ENCODE measurements at regions not wholly inside any gene's neighbourhood (a gene's known extent, or its start where the extent isn't known, plus 50 kb on each side); places are given as distances from the start of the nearest gene placed in this dataset.

GRCh38 chr21:36566644-36567043 is 86.7 kb upstream of the CLDN14 start:
- H3K27ac ChIP-seq (ENCODE audit: low read depth in 1 of 2, low read length in 2 of 2) = no peak overlapping the region
- no peak overlapping the region for H3K9ac ChIP-seq (ENCODE audit: low read depth in 1 of 2, low read length in 2 of 2)
- no peak overlapping the region for H3K4me3 ChIP-seq (ENCODE audit: low read depth in 1 of 3, low read length in 3 of 3)
- no peaks in the 10 kb centered on the region for H3K9me3 ChIP-seq (ENCODE audit: control insufficient read depth in 4 of 4, low read length in 3 of 4)
- WGBS = 88% methylated on average over 7 of the region's 7 CpGs
- TF ChIP-seq ATF3 (IDR thresholded peaks at IDR 0.05) (no peak), RXRA (IDR thresholded peaks at IDR 0.05) (no peak), FOXA1 (IDR thresholded peaks at IDR 0.05) (no peak), RAD21 (IDR thresholded peaks at IDR 0.05) (no peak), NR2F2 (IDR thresholded peaks at IDR 0.05) (no peak), FOXA2 (IDR thresholded peaks at IDR 0.05) (no peak), ZBTB33 (IDR thresholded peaks at IDR 0.05) (no peak), CTCF (IDR thresholded peaks at IDR 0.05; ENCODE audit: low read depth, low read length, missing input control) (no peak), EGR1 (IDR thresholded peaks at IDR 0.05; ENCODE audit: low read depth in 2 of 2) (no peak), REST (IDR thresholded peaks at IDR 0.05) (no peak), HNF4A (conservative IDR thresholded peaks at IDR 0.05) (no peak)
- DNase-seq (ENCODE audit: low spot score) = no peak
- no peaks in the 10 kb centered on the region for H3K27me3 ChIP-seq (ENCODE audit: control insufficient read depth in 4 of 4, insufficient read depth in 4 of 4, low read length in 3 of 4)
- no peaks in the 10 kb centered on the region for H3K4me1 ChIP-seq (ENCODE audit: control insufficient read depth in 4 of 4, insufficient read depth in 4 of 4, low read length in 3 of 4)
- no peaks in the 10 kb centered on the region for H3K36me3 ChIP-seq (ENCODE audit: control insufficient read depth in 4 of 4, insufficient read depth in 3 of 4, low read depth in 1 of 4, low read length in 3 of 4)

GRCh38 chr21:36567216-36567885 is 87.4 kb upstream of the CLDN14 start:
- DNase-seq (ENCODE audit: low spot score) = no peak
- no peaks in the 10 kb centered on the region for H3K27me3 ChIP-seq (ENCODE audit: control insufficient read depth in 4 of 4, insufficient read depth in 4 of 4, low read length in 3 of 4)
- WGBS = 86% methylated on average over 5 of the region's 5 CpGs
- TF ChIP-seq REST (IDR thresholded peaks at IDR 0.05) = no peak
- no peak for TF ChIP-seq HNF4A (conservative IDR thresholded peaks at IDR 0.05)
- TF ChIP-seq FOXA1 (IDR thresholded peaks at IDR 0.05) = no peak
- no peak for TF ChIP-seq RAD21 (IDR thresholded peaks at IDR 0.05)
- no peak for TF ChIP-seq CTCF (IDR thresholded peaks at IDR 0.05; ENCODE audit: low read depth, low read length, missing input control)
- no peak for TF ChIP-seq NR2F2 (IDR thresholded peaks at IDR 0.05)
- no peak for TF ChIP-seq FOXA2 (IDR thresholded peaks at IDR 0.05)
- no peak for TF ChIP-seq SP1 (IDR thresholded peaks at IDR 0.05)
- no peak for TF ChIP-seq JUND (IDR thresholded peaks at IDR 0.05)
- no peak for TF ChIP-seq ZBTB33 (IDR thresholded peaks at IDR 0.05)
- TF ChIP-seq HNF4G (IDR thresholded peaks at IDR 0.05) = no peak
- no peak for TF ChIP-seq TAF1 (conservative IDR thresholded peaks at IDR 0.05)

More at GRCh38 chr21:36567216-36567885, 87.4 kb upstream of the CLDN14 start:
- H3K4me3 ChIP-seq (ENCODE audit: low read depth in 1 of 3, low read length in 3 of 3) = no peak overlapping the region
- H3K27ac ChIP-seq (ENCODE audit: low read depth in 1 of 2, low read length in 2 of 2) = no peak overlapping the region
- H3K36me3 ChIP-seq (ENCODE audit: control insufficient read depth in 4 of 4, insufficient read depth in 3 of 4, low read depth in 1 of 4, low read length in 3 of 4) = no peaks in the 10 kb centered on the region
- no peaks in the 10 kb centered on the region for H3K9me3 ChIP-seq (ENCODE audit: control insufficient read depth in 4 of 4, low read length in 3 of 4)
- no peak overlapping the region for H3K9ac ChIP-seq (ENCODE audit: low read depth in 1 of 2, low read length in 2 of 2)
- H3K4me1 ChIP-seq (ENCODE audit: control insufficient read depth in 4 of 4, insufficient read depth in 4 of 4, low read length in 3 of 4) = no peaks in the 10 kb centered on the region

Measured in liver (tissue), 8 donors.